ENCODE measurements at regions not wholly inside any gene's neighbourhood (a gene's known extent, or its start where the extent isn't known, plus 50 kb on each side); places are given as distances from the start of the nearest gene placed in this dataset.

DNA sequence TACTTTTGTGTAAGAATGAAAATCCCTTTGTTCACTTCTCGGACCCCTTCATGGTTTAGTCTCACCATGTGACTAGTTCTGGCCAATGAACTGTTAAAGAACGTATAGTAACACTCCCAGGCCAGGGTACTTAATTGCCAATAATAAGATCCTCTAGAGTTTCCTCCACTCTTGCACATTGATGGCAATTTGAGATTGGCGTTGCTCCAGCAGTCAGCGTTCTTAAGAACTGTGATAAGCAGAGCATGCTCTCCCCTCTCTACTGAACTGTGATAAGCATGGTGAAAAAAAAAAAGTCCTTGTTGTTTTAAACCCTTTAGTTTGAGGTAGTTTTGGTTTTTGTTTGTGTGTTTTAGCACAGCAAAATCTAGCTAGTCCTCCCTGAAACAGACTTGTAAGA lies 854.5 kb downstream of the SLC6A15 start:
- 47% methylated on average over 4 of the region's 4 CpGs for WGBS

DNA sequence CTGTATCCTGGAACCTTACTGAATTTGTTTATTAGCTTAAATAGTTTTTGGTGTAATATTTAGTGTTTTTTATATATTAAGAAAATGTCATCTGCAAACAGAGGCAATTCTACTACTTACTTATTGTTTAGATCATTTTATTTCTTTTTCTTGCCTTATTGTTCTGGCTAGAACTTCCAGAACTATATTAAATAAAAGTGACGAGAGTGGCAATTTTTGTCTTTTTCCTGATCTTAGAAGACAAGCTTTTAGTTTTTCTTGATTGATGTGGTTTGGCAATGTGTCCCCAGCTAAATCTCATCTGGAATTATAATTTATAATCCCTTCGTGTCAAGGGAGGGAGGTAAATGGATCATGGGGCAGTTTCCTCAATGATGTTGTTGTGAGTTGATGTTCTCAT lies 857.8 kb downstream of the SLC6A15 start:
- no peak overlapping the region for H3K27ac ChIP-seq (ENCODE audit: low read depth in 1 of 2, low read length in 2 of 2)
- H3K9me3 ChIP-seq (ENCODE audit: control insufficient read depth in 4 of 4, low read length in 3 of 4): no peaks in the 10 kb centered on the region
- no peaks in the 10 kb centered on the region for H3K27me3 ChIP-seq (ENCODE audit: control insufficient read depth in 4 of 4, insufficient read depth in 4 of 4, low read length in 3 of 4)
- TF ChIP-seq SP1 (IDR thresholded peaks at IDR 0.05) (no peak), JUND (IDR thresholded peaks at IDR 0.05) (no peak), YY1 (IDR thresholded peaks at IDR 0.05) (no peak), RAD21 (IDR thresholded peaks at IDR 0.05) (no peak)
- TF ChIP-seq, protein P1, sequence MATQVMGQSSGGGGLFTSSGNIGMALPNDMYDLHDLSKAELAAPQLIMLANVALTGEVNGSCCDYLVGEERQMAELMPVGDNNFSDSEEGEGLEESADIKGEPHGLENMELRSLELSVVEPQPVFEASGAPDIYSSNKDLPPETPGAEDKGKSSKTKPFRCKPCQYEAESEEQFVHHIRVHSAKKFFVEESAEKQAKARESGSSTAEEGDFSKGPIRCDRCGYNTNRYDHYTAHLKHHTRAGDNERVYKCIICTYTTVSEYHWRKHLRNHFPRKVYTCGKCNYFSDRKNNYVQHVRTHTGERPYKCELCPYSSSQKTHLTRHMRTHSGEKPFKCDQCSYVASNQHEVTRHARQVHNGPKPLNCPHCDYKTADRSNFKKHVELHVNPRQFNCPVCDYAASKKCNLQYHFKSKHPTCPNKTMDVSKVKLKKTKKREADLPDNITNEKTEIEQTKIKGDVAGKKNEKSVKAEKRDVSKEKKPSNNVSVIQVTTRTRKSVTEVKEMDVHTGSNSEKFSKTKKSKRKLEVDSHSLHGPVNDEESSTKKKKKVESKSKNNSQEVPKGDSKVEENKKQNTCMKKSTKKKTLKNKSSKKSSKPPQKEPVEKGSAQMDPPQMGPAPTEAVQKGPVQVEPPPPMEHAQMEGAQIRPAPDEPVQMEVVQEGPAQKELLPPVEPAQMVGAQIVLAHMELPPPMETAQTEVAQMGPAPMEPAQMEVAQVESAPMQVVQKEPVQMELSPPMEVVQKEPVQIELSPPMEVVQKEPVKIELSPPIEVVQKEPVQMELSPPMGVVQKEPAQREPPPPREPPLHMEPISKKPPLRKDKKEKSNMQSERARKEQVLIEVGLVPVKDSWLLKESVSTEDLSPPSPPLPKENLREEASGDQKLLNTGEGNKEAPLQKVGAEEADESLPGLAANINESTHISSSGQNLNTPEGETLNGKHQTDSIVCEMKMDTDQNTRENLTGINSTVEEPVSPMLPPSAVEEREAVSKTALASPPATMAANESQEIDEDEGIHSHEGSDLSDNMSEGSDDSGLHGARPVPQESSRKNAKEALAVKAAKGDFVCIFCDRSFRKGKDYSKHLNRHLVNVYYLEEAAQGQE (IDR thresholded peaks at IDR 0.05): no peak
- no peaks in the 10 kb centered on the region for H3K4me1 ChIP-seq (ENCODE audit: control insufficient read depth in 4 of 4, insufficient read depth in 4 of 4, low read length in 3 of 4)
- no peaks in the 10 kb centered on the region for H3K36me3 ChIP-seq (ENCODE audit: control insufficient read depth in 4 of 4, insufficient read depth in 3 of 4, low read depth in 1 of 4, low read length in 3 of 4)
- no peak overlapping the region for H3K9ac ChIP-seq (ENCODE audit: low read depth in 1 of 2, low read length in 2 of 2)
- DNase-seq (ENCODE audit: low spot score): no peak
- WGBS: 70% methylated on average over 2 of the region's 2 CpGs
- H3K4me3 ChIP-seq (ENCODE audit: low read depth in 1 of 3, low read length in 3 of 3): no peak overlapping the region

More for the DNA sequence above, 854.5 kb downstream of the SLC6A15 start:
- H3K27me3 ChIP-seq (ENCODE audit: control insufficient read depth in 4 of 4, insufficient read depth in 4 of 4, low read length in 3 of 4): no peaks in the 10 kb centered on the region
- H3K4me3 ChIP-seq (ENCODE audit: low read depth in 1 of 3, low read length in 3 of 3): no peak overlapping the region
- DNase-seq (ENCODE audit: low spot score): no peak
- H3K9me3 ChIP-seq (ENCODE audit: control insufficient read depth in 4 of 4, low read length in 3 of 4): no peaks in the 10 kb centered on the region
- H3K4me1 ChIP-seq (ENCODE audit: control insufficient read depth in 4 of 4, insufficient read depth in 4 of 4, low read length in 3 of 4): no peaks in the 10 kb centered on the region
- TF ChIP-seq HNF4G (IDR thresholded peaks at IDR 0.05): no peak
- TF ChIP-seq NR2F2 (IDR thresholded peaks at IDR 0.05): no peak
- TF ChIP-seq SP1 (IDR thresholded peaks at IDR 0.05): no peak
- TF ChIP-seq, protein P2, sequence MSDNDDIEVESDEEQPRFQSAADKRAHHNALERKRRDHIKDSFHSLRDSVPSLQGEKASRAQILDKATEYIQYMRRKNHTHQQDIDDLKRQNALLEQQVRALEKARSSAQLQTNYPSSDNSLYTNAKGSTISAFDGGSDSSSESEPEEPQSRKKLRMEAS (IDR thresholded peaks at IDR 0.05): no peak
- TF ChIP-seq YY1 (IDR thresholded peaks at IDR 0.05): no peak
- TF ChIP-seq RAD21 (IDR thresholded peaks at IDR 0.05): no peak
- no peak for TF ChIP-seq GABPA (IDR thresholded peaks at IDR 0.05 in 1 of 2, conservative IDR thresholded peaks at IDR 0.05 in 1 of 2)
- no peak for TF ChIP-seq HNF4A (conservative IDR thresholded peaks at IDR 0.05)
- TF ChIP-seq TAF1 (conservative IDR thresholded peaks at IDR 0.05): no peak
- TF ChIP-seq RXRA (IDR thresholded peaks at IDR 0.05): no peak
- TF ChIP-seq, protein P3, sequence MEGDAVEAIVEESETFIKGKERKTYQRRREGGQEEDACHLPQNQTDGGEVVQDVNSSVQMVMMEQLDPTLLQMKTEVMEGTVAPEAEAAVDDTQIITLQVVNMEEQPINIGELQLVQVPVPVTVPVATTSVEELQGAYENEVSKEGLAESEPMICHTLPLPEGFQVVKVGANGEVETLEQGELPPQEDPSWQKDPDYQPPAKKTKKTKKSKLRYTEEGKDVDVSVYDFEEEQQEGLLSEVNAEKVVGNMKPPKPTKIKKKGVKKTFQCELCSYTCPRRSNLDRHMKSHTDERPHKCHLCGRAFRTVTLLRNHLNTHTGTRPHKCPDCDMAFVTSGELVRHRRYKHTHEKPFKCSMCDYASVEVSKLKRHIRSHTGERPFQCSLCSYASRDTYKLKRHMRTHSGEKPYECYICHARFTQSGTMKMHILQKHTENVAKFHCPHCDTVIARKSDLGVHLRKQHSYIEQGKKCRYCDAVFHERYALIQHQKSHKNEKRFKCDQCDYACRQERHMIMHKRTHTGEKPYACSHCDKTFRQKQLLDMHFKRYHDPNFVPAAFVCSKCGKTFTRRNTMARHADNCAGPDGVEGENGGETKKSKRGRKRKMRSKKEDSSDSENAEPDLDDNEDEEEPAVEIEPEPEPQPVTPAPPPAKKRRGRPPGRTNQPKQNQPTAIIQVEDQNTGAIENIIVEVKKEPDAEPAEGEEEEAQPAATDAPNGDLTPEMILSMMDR (IDR thresholded peaks at IDR 0.05; ENCODE audit: low read depth, low read length, missing input control): no peak
- TF ChIP-seq, protein P4, sequence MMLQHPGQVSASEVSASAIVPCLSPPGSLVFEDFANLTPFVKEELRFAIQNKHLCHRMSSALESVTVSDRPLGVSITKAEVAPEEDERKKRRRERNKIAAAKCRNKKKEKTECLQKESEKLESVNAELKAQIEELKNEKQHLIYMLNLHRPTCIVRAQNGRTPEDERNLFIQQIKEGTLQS (IDR thresholded peaks at IDR 0.05): no peak
- TF ChIP-seq, protein P5, sequence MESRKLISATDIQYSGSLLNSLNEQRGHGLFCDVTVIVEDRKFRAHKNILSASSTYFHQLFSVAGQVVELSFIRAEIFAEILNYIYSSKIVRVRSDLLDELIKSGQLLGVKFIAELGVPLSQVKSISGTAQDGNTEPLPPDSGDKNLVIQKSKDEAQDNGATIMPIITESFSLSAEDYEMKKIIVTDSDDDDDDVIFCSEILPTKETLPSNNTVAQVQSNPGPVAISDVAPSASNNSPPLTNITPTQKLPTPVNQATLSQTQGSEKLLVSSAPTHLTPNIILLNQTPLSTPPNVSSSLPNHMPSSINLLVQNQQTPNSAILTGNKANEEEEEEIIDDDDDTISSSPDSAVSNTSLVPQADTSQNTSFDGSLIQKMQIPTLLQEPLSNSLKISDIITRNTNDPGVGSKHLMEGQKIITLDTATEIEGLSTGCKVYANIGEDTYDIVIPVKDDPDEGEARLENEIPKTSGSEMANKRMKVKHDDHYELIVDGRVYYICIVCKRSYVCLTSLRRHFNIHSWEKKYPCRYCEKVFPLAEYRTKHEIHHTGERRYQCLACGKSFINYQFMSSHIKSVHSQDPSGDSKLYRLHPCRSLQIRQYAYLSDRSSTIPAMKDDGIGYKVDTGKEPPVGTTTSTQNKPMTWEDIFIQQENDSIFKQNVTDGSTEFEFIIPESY (IDR thresholded peaks at IDR 0.05): no peak
- TF ChIP-seq, protein P1 (IDR thresholded peaks at IDR 0.05): no peak
- TF ChIP-seq JUND (IDR thresholded peaks at IDR 0.05): no peak
- TF ChIP-seq FOXA1 (IDR thresholded peaks at IDR 0.05): no peak
- TF ChIP-seq EGR1 (IDR thresholded peaks at IDR 0.05; ENCODE audit: low read depth in 2 of 2): no peak
- no peak for TF ChIP-seq FOXA2 (IDR thresholded peaks at IDR 0.05)
- H3K27ac ChIP-seq (ENCODE audit: low read depth in 1 of 2, low read length in 2 of 2): no peak overlapping the region
- no peak overlapping the region for H3K9ac ChIP-seq (ENCODE audit: low read depth in 1 of 2, low read length in 2 of 2)
- H3K36me3 ChIP-seq (ENCODE audit: control insufficient read depth in 4 of 4, insufficient read depth in 3 of 4, low read depth in 1 of 4, low read length in 3 of 4): no peaks in the 10 kb centered on the region
